Omental fat pad (tissue), 3 donors: ENCODE measurements at regions not wholly inside any gene's neighbourhood (a gene's known extent, or its start where the extent isn't known, plus 50 kb on each side); places are given as distances from the start of the nearest gene placed in this dataset.

Experiments
- ATAC-seq: fragments of 150-250 bp; one replicate; pipeline ENCODE4 v1.9.1; 2016; ENCODE audit warnings: mild to moderate bottlenecking, moderate library complexity; ENCODE audit not compliant: low FRiP score
- DNase-seq: peaks from one replicate; pipeline ENCODE4 v3.0.0-alpha.2; 2019; ENCODE audit warnings: low spot score
- TF ChIP-seq, protein P1 (sequence below), 3 donors: fragments of 450-650 bp; IDR thresholded peaks; one replicate each; pipeline ENCODE4 v1.5.1; 2016 to 2017; ENCODE audit warnings: antibody characterized with exemption in 3 of 3, mild to moderate bottlenecking in 3 of 3, moderate library complexity in 2 of 3

DNA sequence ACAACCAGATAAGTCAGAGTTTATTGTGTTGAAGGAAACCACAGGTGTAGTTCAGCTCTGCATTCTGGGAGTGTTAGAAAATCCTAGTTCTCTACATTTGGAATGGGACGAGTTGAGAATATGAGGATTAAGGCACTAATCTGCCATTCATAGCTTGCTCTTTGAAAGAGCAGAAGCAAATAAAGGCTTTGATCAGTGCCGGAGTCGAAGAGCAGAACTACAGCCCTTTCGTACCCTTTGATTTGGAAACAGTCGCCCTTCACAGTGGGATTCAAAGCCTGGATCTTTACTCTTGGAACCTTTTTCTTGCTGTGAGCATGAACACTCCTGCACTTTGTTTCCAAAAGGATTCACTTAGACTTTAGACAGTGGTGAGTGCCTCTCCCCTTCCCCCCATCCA is 523.9 kb upstream of the POU3F2 start:
- DNase-seq (no peak), ATAC-seq (no peak)
- TF ChIP-seq, protein P1, sequence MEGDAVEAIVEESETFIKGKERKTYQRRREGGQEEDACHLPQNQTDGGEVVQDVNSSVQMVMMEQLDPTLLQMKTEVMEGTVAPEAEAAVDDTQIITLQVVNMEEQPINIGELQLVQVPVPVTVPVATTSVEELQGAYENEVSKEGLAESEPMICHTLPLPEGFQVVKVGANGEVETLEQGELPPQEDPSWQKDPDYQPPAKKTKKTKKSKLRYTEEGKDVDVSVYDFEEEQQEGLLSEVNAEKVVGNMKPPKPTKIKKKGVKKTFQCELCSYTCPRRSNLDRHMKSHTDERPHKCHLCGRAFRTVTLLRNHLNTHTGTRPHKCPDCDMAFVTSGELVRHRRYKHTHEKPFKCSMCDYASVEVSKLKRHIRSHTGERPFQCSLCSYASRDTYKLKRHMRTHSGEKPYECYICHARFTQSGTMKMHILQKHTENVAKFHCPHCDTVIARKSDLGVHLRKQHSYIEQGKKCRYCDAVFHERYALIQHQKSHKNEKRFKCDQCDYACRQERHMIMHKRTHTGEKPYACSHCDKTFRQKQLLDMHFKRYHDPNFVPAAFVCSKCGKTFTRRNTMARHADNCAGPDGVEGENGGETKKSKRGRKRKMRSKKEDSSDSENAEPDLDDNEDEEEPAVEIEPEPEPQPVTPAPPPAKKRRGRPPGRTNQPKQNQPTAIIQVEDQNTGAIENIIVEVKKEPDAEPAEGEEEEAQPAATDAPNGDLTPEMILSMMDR (IDR thresholded peaks at IDR 0.05): no peak

GRCh38 chr6:98323605-98324004 is 510.8 kb upstream of the POU3F2 start:
- ATAC-seq (no peak), DNase-seq (no peak)
- TF ChIP-seq, protein P1 (IDR thresholded peaks at IDR 0.05): no peak

GRCh38 chr6:98324446-98324845 is 509.9 kb upstream of the POU3F2 start:
- ATAC-seq (no peak), DNase-seq (no peak)
- TF ChIP-seq, protein P1 (IDR thresholded peaks at IDR 0.05): no peak

GRCh38 chr6:98325366-98325765 is 509.0 kb upstream of the POU3F2 start:
- DNase-seq (no peak), ATAC-seq (no peak)
- TF ChIP-seq, protein P1 (IDR thresholded peaks at IDR 0.05): no peak

DNA sequence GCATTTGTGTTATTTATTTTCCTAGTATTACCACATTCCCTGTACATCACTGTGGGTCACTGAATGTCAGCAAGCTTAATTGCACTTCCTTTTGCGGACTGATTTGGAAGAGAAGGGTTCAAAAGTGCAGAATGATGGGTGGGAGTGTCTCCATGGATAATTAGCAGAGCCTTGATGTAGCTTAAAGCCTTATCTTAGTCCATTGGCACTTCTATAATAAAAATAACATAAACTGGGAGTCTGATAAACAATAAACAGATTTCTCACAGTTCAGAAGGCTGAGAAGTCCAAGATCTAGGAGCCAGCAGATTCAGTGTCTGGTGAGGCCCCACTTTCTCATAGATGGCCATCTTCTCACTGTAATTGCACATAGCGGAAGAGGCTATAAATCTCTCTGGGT is 501.1 kb upstream of the POU3F2 start:
- TF ChIP-seq, protein P1 (IDR thresholded peaks at IDR 0.05): no peak
- DNase-seq (no peak), ATAC-seq (no peak)

- DNase-seq: no peak
- no peak for ATAC-seq
- TF ChIP-seq, protein P1 (IDR thresholded peaks at IDR 0.05): no peak
Observed at GRCh38 chr6:98335594-98335993, 498.8 kb upstream of the POU3F2 start.

- ATAC-seq (no peak), DNase-seq (no peak)
- TF ChIP-seq, protein P1 (IDR thresholded peaks at IDR 0.05): no peak
Observed at GRCh38 chr6:98339506-98339905, 494.9 kb upstream of the POU3F2 start.
